Lower lobe of right lung (tissue), 2 donors: ENCODE measurements at regions not wholly inside any gene's neighbourhood (a gene's known extent, or its start where the extent isn't known, plus 50 kb on each side); places are given as distances from the start of the nearest gene placed in this dataset.

ENCODE experiments used
- ATAC-seq, 2 donors: fragments of 200-7000 bp; cut with Tn5 transposase; one replicate each; pipeline ENCODE4 v1.9.1; 2020 to 2022; ENCODE audit warnings: mild to moderate bottlenecking in 2 of 2, moderate library complexity in 2 of 2
- DNase-seq: peaks from one replicate; pipeline ENCODE4 v3.0.0-alpha.2; 2020
- H3K27ac ChIP-seq: fragments of 200-600 bp; one replicate; pipeline ENCODE4 v1.8.0; 2022
- H3K27me3 ChIP-seq: fragments of 200-600 bp; one replicate; pipeline ENCODE4 v1.8.0; 2022; ENCODE audit warnings: low read depth
- H3K36me3 ChIP-seq: fragments of 200-600 bp; one replicate; pipeline ENCODE4 v1.8.0; 2022; ENCODE audit warnings: mild to moderate bottlenecking
- H3K4me1 ChIP-seq: fragments of 200-600 bp; one replicate; pipeline ENCODE4 v1.8.0; 2022
- H3K4me3 ChIP-seq: fragments of 200-600 bp; one replicate; pipeline ENCODE4 v1.8.0; 2022; ENCODE audit warnings: mild to moderate bottlenecking
- H3K9me3 ChIP-seq: fragments of 200-600 bp; one replicate; pipeline ENCODE4 v1.8.0; 2022
- CTCF ChIP-seq: fragments of 200-600 bp; IDR thresholded peaks from one replicate; pipeline ENCODE4 v1.8.0; 2022; ENCODE audit warnings: antibody characterized with exemption, mild to moderate bottlenecking
- intact Hi-C: fragments of 100-400 bp; cut with DNase I; formaldehyde crosslinking; loops from one replicate; pipeline ENCODE4 v1.11.0; 2022
- donor health status: DM: no; HTN: yes; CAD: no; lungs with severe emphysema.

GRCh38 chr5:170166101-170166500 is 60.4 kb downstream of the FOXI1 start:
- TF ChIP-seq CTCF = no peak
- no peak overlapping the region for H3K27ac ChIP-seq
- intact Hi-C loops = no loop called here
- H3K27me3 ChIP-seq = no peaks in the 10 kb centered on the region
- H3K4me1 ChIP-seq = no peaks in the 10 kb centered on the region
- H3K4me3 ChIP-seq = no peak overlapping the region
- no peaks in the 10 kb centered on the region for H3K9me3 ChIP-seq
- no peak for DNase-seq
- no peak for ATAC-seq
- H3K36me3 ChIP-seq = no peaks in the 10 kb centered on the region

- Histone ChIP-seq H3K9me3 (no peaks in the 10 kb centered on the region), H3K4me3 (no peak overlapping the region), H3K36me3 (no peaks in the 10 kb centered on the region), H3K4me1 (no peaks in the 10 kb centered on the region), H3K27ac (no peak overlapping the region), H3K27me3 (no peaks in the 10 kb centered on the region)
- ATAC-seq (no peak), DNase-seq (no peak)
- TF ChIP-seq CTCF = no peak
- intact Hi-C loops = no loop called here
These were observed 62.3 kb downstream of the FOXI1 start for GRCh38 chr5:170168002-170168401.

- DNase-seq = no peak
- no peak for TF ChIP-seq CTCF
- Histone ChIP-seq H3K27me3 (no peaks in the 10 kb centered on the region), H3K4me1 (no peaks in the 10 kb centered on the region), H3K27ac (no peak overlapping the region), H3K4me3 (no peak overlapping the region), H3K9me3 (no peaks in the 10 kb centered on the region), H3K36me3 (no peaks in the 10 kb centered on the region)
- intact Hi-C loops = no loop called here
- no peak for ATAC-seq
These were observed 63.1 kb downstream of the FOXI1 start for GRCh38 chr5:170168797-170169196.

- Histone ChIP-seq H3K9me3 (no peaks in the 10 kb centered on the region), H3K27me3 (no peaks in the 10 kb centered on the region), H3K4me3 (no peak overlapping the region), H3K4me1 (no peaks in the 10 kb centered on the region), H3K36me3 (no peaks in the 10 kb centered on the region), H3K27ac (no peak overlapping the region)
- no peak for ATAC-seq
- intact Hi-C loops = no loop called here
- TF ChIP-seq CTCF = no peak
- no peak for DNase-seq
These were observed 62.8 kb upstream of the C5orf58 start for GRCh38 chr5:170169996-170170395.

GRCh38 chr5:170171811-170172210 is 61.0 kb upstream of the C5orf58 start:
- Histone ChIP-seq H3K9me3 (no peaks in the 10 kb centered on the region), H3K27ac (no peak overlapping the region), H3K36me3 (no peaks in the 10 kb centered on the region), H3K27me3 (no peaks in the 10 kb centered on the region), H3K4me1 (no peaks in the 10 kb centered on the region), H3K4me3 (no peak overlapping the region)
- DNase-seq = no peak
- no peak for TF ChIP-seq CTCF
- intact Hi-C loops = no loop called here
- no peak for ATAC-seq

GRCh38 chr5:170173227-170173626 is 59.6 kb upstream of the C5orf58 start:
- no peak for TF ChIP-seq CTCF
- ATAC-seq = no peak
- Histone ChIP-seq H3K9me3 (no peaks in the 10 kb centered on the region), H3K27me3 (no peaks in the 10 kb centered on the region), H3K4me1 (no peaks in the 10 kb centered on the region), H3K36me3 (no peaks in the 10 kb centered on the region), H3K27ac (no peak overlapping the region), H3K4me3 (no peak overlapping the region)
- intact Hi-C loops = no loop called here
- no peak for DNase-seq
